ENCODE measurements at regions not wholly inside any gene's neighbourhood (a gene's known extent, or its start where the extent isn't known, plus 50 kb on each side); places are given as distances from the start of the nearest gene placed in this dataset.
A peak's percentile ranks its signal among the peaks of the same experiment; 100 is the strongest.
"Not testable (repeated sequence)": the region's sequence is repeated elsewhere in the genome, so short reads cannot be mapped to it uniquely, and the experiment has no call there.

DNA sequence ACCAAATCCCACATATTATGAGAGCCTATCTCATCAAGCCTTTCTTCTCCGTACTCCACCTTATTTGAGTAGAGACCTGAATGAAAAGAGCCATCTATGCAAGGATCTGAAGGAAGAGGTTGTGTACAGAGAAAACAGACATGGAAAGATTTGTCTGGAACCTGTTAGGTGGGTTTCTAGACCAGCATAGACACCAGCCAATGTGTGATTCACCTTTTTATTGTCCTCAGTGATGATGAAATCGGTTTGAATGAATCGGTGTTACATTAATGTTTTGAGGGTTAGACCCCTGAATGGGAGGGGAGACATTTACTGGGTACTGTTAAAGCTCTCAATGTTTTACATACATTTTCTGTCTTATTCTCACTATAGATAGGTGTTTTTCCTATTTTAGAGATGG lies 223.6 kb downstream of the NMUR2 start:
- DNase-seq (ENCODE audit: low read depth), result no peak

DNA sequence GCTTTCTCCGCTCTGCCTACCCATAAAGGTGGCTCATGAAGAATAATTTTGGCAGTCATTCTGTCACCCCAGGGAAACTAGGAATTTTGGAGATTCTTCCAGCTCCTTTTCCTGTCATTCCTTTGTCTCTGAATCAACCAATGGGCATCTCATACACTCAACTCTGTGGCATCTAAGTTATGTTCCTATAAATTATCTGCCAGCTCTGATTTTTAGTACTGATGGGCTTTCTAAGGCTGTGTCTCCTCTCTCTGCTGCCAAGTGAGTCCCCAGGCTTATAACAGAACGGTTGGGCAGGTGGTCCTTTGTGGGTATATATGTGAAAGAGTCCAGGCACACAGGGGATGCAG lies 226.8 kb downstream of the NMUR2 start:
- DNase-seq (ENCODE audit: low read depth), result peak; percentile 43

DNA sequence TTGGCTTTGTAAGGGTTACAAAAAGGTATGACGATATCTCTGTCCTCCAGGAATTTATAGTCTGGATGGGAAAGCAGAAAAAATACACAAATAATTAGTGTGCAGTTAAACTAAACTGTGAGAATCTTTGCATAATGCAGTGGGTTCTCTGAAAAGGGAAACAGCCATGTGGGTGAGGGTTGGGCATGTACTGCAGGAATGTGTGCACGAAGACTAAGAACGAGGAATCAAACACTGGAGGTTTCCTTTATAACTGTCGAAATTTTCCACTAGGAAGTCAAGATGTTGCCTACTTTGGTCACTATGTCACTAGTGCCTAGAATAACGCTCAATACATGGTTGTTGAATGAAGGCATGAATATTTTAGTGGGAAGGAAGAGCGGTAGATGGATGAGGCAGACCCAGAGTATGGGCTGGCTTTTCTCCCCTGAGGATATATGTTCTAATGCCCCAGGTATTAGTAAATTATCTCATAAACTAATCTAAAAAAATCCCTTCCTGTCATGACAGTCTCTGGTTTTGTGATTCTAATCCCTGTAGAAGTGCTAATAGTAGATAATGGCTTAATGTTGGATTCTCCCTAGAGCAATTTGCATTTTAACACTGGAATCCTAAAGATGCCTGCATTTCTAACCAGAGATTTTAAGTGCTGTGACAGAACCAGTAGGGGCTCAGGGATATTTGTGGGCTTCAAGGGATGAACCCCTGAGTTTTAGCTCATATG lies 227.3 kb downstream of the NMUR2 start:
- DNase-seq (ENCODE audit: low read depth), result peak; percentile 35

DNA sequence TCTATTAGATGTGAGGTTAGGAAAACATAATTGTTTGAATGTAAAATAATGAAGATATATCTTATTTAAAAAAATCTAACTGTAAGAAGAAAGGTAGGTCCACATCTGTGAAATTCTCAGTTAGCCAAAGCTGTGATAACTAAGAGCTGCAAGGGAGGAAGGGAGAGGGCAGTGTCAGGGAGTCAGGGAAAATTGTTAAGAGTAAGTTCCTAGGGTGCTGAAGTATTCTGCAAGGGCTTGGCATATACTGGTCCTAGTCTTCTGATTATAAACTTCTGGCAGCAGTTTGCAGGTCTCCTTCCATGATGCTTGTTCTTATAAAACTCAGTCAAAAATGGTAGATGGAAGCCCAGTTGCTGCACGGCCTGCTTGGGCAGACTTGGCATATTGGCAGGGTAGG lies 233.2 kb downstream of the NMUR2 start:
- no peak for DNase-seq (ENCODE audit: low read depth)

DNA sequence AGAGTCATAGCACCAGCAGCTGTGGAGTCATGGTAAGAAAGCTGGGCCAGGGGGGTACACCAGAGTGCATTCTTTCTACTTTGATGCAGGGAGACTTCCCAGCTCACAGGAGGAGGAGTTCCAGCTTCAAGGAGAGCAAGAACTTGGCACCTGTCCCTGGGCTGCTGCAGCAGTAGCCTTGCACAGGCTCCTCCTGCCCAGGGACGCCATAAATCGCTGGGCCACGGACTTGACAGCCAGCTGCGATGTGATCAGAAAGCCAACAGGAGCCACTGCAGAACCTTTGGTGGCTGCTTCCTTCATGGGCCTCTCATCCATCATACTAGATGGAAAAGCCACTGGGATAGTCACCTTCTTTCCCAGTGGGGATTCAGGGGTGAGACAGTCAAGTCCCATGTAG lies 234.7 kb downstream of the NMUR2 start:
- peak; percentile 58 for DNase-seq (ENCODE audit: low read depth)

DNA sequence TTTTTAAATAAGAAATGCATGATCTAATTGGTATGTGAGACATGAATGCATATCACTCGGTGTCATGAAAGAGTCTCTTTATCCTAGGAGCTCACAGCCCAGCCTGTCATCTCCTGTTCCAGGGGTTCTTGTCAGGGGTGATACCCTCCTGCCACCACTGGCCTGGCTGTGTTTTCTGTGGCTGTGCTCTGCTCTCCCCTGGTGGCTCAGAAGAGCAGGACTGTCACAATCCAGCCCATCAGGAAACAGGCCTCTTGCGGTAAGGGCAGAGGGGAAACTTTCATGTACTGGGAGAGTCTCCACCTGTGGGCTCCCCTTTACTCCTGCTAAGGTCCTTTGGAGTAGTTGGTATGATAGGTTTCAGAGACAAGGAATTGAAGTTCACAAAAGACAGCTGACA lies 240.2 kb upstream of the GLRA1 start:
- no peak for DNase-seq (ENCODE audit: low read depth)

DNA sequence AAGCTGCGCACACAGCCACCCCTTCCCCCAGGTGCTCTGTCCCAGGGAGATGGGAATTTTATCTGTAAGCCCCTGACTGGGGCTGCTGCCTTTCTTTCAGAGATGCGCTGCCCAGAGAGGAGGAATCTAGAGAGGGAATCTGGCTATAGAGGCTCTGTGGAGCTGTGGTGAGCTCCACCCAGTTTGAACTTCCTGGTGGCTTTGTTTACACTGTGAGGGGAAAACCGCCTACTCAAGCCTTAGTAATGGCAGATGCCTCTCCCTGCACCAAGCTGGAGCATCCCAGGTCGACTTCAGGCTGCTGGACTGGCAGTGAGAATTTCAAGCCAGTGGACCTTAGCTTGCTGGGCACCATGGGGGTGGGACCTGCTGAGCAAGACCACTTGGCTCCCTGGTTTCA lies 235.2 kb upstream of the GLRA1 start:
- not testable (repeated sequence) for DNase-seq (ENCODE audit: low read depth)

DNA sequence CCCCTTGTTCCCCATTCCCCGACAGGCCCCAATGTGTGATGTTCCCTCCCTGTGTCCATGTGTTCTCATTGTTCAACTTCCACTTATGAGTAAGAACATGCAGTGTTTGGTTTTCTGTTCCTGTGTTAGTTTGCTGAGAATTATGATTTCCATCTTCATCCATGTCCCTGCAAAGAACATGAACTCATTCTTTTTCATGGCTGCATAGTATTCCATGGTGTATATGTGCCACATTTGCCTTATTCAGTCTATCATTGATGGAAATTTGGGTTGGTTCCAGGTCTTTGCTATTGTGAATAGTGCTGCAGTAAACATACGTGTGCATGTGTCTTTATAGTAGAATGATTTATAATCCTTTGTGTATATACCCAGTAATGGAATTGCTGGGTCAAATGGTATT lies 229.8 kb upstream of the GLRA1 start:
- DNase-seq (ENCODE audit: low read depth), result not testable (repeated sequence)

DNA sequence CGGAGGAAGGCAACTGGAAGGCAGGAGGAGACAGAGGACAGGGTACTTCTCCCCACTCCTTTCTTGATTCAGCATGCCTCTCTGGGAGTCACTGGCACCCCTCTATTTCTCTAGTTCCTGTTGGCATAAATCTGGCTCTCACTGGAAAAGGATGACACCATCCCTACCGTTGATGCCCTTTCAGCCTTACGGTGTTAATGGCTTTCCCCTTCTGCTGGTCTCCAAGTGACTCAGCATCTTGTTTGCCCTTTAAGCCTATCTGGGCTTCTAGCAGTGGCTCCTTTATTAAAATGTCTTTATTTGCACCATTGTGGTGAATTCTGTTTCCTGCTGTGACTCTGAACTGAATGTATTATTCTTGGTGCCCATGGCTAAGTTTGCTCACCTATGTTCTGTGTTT lies 227.3 kb upstream of the GLRA1 start:
- peak; percentile 33 for DNase-seq (ENCODE audit: low read depth)

DNA sequence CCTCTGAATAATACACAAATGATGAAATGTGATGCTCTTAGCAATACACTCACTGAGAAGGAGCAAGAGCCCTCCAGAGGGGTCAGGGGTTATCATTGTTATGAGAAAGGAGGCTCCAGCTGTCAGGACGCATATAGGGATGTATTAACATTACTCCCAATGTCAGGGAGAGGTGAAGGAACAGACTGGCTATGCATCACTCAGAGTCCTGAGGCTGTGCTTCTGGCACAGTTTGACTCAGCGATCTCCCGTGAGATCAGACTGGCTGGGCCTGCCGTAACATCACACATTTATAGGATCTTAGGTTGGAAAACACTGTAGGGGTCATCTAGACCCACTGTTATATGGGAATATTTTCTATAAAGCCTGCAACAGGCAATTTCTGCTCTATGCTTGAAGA lies 226.5 kb upstream of the GLRA1 start:
- no peak for DNase-seq (ENCODE audit: low read depth)

DNA sequence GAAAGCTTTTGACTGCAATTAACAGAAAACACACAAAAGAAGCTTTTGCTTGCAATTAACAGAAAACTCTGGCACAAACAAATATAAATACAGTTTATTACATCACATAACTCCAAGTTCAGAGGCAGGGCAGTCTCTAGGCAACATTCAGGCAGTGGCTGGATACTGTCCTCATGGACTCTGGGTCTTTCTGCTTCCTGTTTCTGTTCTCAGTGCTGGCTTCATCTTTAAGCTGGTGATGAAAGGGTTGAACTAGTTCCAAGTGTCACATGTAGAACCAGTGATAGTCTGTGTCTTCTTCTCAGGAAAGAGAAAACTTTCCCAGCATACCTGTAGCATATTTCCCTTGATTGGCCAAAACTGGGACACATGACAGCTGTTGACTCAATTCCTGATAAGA lies 222.6 kb upstream of the GLRA1 start:
- DNase-seq (ENCODE audit: low read depth), result no peak

DNA sequence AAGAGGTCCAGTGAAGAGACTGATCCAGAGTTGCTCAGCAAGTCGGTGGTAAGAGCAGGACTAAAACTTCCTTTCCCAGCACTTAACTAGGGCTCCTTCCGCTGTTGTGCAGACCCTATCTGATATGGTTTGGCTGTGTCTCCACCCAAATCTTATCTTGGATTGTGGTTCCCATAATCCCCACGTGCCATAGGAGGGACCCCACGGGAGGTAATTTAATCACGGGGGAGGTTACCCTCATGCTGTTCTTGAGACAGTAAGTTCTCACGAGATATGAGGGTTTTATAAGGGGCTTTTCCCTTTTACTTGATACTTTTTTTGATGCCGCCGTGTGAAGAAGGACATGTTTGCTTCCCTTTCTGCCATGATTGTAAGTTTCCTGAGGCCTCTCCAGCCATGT lies 221.9 kb upstream of the GLRA1 start:
- no peak for DNase-seq (ENCODE audit: low read depth)

DNA sequence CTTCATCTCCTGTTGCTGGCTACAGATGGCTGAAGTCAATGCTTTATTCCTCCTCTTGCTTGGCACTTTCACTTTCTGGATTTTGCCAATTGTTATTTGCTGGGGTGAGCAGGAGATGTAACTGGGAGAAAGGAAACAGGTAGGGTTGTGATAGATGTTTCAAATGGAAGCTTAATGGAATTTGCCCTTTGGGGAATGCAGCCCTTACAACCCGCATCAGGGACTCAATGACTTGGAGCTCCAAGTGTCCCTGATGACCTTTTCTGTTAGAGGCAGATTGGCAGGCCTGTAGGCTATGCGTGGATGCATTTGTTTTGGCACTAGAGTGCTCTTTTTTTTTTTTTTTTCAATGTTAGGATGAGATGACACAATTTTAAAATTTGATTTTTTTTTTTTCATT lies 219.9 kb upstream of the GLRA1 start:
- no peak for DNase-seq (ENCODE audit: low read depth)

DNA sequence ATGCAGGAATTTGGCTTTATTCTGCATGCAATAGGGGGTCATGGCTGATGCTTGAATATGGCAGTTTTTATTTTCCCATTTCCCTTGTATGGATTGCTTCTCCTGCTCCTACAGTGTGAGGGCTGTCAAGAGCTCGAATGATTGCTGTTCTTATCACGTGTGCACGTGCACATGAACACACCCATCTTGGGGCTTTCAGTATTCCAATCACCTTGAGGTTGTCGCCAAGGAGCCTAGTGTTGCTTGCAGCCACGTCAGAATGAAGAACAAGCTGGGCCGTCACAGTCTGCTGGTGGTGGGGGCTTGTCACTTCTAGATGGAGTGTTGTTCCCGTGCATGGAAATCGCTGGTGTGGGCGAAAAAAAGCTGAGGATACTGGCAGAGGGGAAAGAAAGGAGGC lies 219.4 kb upstream of the GLRA1 start:
- no peak for DNase-seq (ENCODE audit: low read depth)

DNA sequence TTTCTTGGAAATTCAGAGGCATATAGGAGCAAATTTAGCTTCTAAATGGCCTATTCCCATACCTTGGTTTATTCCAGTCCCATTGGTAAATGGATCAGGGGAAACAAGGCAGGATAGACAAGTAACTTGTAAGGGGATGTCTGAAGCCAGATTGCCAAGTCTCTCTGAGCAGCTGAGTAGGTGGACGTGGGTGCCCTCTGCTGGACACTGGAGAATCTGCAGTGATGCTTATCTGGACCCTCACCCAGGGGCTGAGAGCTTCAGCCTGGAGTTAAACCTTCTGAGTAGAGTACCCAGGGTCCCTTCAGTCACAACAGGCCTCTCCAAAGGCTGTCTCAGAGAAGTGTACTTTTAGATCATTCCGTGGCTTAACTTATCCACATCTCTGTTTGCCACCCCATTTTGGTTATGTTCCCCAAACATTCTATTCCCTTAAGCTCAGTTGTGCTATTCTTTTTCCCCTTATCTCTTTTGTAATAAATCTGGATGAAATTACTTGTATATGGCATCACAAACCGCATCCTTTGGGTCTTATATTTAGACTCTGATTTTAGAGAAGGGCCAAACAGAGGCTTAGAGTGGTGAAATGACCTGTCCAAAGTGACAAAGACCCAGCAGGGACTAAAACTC lies 218.3 kb upstream of the GLRA1 start:
- DNase-seq (ENCODE audit: low read depth), result peak; percentile 46

DNA sequence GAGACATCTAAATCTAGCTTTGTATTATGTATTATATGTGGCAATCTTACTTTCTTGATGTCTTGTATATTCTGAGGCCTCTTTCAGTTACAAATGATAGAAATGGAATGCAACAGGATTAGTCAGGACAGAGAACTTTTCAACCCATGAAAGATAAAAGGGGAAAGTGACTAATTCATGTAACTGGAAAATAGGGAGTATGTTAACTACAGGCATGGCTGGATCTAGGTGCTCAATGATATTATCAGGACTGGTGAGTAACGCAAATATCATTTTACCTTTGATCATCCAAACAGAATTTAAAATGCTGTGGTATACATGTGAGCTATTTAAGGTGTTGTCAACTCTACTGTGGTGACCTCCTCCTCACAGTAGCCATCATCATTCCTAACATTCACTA lies 215.7 kb upstream of the GLRA1 start:
- no peak for DNase-seq (ENCODE audit: low read depth)

DNA sequence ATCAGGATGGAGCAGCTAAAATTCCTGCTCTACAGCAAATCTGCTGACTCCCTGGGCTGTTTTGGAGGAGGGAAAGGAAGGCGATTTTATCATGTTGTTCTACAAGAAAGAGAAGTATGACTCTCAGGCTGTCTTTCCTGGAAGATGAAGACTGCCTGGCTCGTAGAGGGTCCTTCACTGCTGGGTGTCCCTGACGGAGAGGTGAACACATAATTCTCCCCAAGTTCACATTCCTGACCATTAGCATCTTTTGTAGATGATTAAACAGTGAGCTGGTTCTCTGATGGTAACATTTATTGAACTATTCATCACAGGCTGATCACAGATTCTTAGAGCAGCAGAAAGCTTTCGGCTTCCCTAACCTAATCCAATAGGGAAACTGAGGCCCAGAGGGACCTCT lies 212.4 kb upstream of the GLRA1 start:
- no peak for DNase-seq (ENCODE audit: low read depth)

DNA sequence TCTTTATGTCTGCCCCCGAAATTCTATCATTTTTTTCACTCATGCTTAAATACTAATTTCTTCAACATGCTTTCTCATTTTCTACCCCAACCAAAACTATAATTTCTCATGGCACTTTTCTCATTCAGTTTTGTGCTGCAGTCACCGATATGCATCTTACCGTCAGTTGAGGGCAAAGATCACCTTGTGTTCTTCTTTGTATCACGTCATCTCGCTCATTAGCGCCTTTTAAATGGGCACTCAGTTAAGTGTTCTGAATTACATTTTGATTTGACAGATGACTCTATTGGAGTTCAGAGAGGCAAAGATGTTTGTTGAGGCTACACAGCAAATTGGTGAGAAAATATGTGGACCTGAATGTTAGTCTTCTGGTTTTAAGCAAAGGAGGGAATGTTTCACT lies 211.7 kb upstream of the GLRA1 start:
- DNase-seq (ENCODE audit: low read depth), result no peak

DNA sequence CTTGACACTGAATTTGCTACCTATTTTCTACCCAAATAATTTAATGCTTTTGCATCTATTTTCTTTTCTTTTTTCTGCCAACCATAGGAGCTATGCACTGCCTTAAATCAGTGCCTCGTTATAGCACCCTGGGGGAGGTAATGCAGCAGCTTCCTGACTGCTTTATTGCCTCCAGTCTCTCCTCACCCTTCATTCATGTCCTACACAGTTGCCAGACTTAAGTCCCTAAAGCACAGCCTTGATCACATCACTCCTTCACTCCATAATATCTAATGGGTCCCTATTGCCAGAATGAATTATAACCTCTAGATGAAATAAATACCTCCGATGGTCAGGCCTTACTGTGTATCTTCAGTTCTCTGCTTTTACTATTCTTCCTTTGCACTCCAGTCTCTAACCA lies 211.2 kb upstream of the GLRA1 start:
- DNase-seq (ENCODE audit: low read depth), result no peak

DNA sequence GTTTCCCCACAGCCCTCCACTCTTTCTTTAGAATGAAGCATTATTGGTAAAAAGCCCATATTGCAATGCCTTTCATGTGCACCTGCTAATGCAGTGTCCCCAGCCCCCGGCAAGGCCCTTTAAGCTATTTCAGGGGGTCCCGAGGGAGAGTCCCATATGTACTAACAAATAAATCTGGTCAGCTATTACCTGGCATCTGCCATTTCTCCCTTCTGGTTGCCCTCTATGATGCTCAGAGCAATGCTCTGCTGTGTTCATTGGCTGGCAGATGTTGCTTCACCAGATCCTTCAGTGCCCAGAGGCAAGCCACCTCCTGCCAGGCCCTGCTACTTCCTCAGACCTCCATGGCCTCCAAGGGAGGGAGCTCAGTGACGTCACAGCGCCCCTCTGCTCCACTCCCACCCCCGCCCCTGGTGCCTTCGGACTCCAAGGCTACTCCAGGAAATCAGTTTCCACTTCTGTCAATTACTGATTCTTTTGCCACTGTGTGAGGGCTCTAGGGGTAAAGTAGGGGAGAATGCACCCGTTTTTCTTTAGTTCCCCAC lies 201.1 kb upstream of the GLRA1 start:
- no peak for DNase-seq (ENCODE audit: low read depth)

DNA sequence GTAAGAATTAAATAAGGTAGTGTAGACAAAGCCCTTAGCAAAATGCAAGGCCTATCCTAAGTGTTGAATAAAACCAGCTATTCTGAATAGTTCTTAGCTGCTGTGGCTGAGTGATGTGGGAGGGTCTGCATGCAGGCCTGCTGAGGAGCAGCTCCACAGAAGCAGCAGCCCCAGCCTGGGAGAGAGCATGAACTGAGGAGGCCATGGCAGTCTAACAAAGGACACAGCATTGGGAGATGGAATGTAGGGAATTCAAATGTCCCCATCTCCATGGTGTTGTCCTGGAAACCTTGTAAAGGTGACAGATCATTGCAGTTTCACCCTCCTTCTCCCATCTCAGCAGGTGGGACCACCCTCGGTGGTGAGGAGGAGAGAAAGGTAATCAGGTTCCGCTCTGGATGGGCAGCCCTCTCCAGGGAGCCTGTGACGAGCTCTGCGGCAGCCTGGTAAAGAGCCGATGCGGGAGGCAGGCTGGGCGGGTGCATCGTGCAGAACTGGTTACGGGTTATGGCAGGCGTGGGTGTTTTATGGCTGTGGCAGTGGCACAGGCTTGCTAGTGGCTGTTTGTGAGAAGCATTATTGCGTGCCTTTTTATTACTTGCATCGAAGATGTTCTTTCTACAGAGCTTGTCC lies 199.9 kb upstream of the GLRA1 start:
- no peak for DNase-seq (ENCODE audit: low read depth)

DNA sequence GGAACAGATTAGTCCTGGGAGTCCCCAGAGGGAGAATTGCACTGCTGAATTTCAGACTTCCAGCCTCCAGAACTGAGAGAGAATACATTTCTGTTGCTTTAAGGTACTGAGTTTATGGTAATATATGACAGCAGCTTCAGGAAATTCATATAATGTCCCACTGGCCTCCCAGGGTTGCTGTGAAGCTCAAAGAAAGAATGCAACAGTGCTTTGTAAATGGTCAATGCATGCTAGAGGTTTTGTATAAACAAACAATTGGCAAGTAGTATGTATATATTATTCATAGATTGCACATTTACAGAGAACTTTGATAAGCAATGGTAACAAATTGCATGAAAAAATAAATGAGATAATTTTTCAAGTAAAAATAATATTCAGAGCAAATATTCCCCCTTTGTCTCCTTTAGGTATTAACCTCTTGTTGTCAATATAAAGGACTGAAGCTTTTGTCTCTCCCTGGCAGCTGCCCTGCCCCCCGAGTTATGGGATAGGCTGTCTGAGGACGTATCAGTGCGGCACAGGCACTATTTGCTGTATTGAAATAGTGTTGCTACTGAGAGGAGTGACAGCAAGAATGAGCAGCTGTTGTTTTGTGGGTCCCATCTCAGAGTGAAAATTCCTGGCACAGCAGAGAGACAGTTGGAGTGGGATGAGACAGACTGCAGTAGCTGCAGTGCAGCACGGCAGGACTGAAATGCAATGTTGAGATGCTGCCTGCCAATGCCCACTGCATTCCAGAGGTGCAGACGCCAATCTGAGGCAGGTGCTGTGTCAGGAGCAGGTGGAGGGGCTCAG lies 194.2 kb upstream of the GLRA1 start:
- DNase-seq (ENCODE audit: low read depth), result no peak

Data from M059J (cell line).